GM18951 (cell line): ENCODE measurements at regions not wholly inside any gene's neighbourhood (a gene's known extent, or its start where the extent isn't known, plus 50 kb on each side); places are given as distances from the start of the nearest gene placed in this dataset.

ENCODE experiments used
- POLR2A ChIP-seq: IDR thresholded peaks from 4 replicates; pipeline ENCODE4 v1.6.1; 2011; ENCODE audit warnings: mild to moderate bottlenecking; ENCODE audit not compliant: insufficient read length, insufficient read depth; ENCODE audit errors: extremely low read depth
- in situ Hi-C: fragments of 300-500 bp; cut with MboI; formaldehyde crosslinking; loops from one replicate; pipeline ENCODE4 v1.12.0; 2022; ENCODE audit warnings: low sequenced_read_pairs, mixed read lengths, inconsistent platforms; ENCODE audit not compliant: unreplicated experiment

GRCh38 chr18:45249246-45249661 is 366.0 kb upstream of the SLC14A2 start:
- in situ Hi-C loops, result no loop called here
- TF ChIP-seq POLR2A, result no peak

GRCh38 chr18:45250479-45250878 is 364.8 kb upstream of the SLC14A2 start:
- no peak for TF ChIP-seq POLR2A
- in situ Hi-C loops, result no loop called here

GRCh38 chr18:45251236-45251635 is 364.0 kb upstream of the SLC14A2 start:
- in situ Hi-C loops, result no loop called here
- no peak for TF ChIP-seq POLR2A

- no peak for TF ChIP-seq POLR2A
- in situ Hi-C loops, result no loop called here
Measured at GRCh38 chr18:45252474-45252873, 362.8 kb upstream of the SLC14A2 start.

- no peak for TF ChIP-seq POLR2A
- in situ Hi-C loops, result no loop called here
Measured at GRCh38 chr18:45253056-45253565, 362.2 kb upstream of the SLC14A2 start.

GRCh38 chr18:45253973-45254708 is 361.1 kb upstream of the SLC14A2 start:
- in situ Hi-C loops, result no loop called here

GRCh38 chr18:45254709-45255082 is 360.6 kb upstream of the SLC14A2 start:
- in situ Hi-C loops, result no loop called here
- TF ChIP-seq POLR2A, result no peak

More at GRCh38 chr18:45253973-45254708, 361.1 kb upstream of the SLC14A2 start:
- no peak for TF ChIP-seq POLR2A

- TF ChIP-seq POLR2A, result no peak
- in situ Hi-C loops, result no loop called here
Measured at GRCh38 chr18:45255197-45255890, 359.9 kb upstream of the SLC14A2 start.

- in situ Hi-C loops, result no loop called here
- no peak for TF ChIP-seq POLR2A
Measured at GRCh38 chr18:45260125-45260524, 355.2 kb upstream of the SLC14A2 start.

GRCh38 chr18:45266023-45266422 is 349.3 kb upstream of the SLC14A2 start:
- in situ Hi-C loops, result no loop called here
- TF ChIP-seq POLR2A, result no peak

GRCh38 chr18:45267622-45268021 is 347.7 kb upstream of the SLC14A2 start:
- in situ Hi-C loops, result no loop called here

GRCh38 chr18:45268583-45268982 is 346.7 kb upstream of the SLC14A2 start:
- in situ Hi-C loops, result no loop called here
- TF ChIP-seq POLR2A, result no peak

More at GRCh38 chr18:45267622-45268021, 347.7 kb upstream of the SLC14A2 start:
- TF ChIP-seq POLR2A, result no peak

GRCh38 chr18:45270289-45270771 is 344.9 kb upstream of the SLC14A2 start:
- in situ Hi-C loops, result no loop called here
- TF ChIP-seq POLR2A, result no peak

- in situ Hi-C loops, result no loop called here
- TF ChIP-seq POLR2A, result no peak
Measured at GRCh38 chr18:45274026-45274425, 341.2 kb upstream of the SLC14A2 start.
